GM20000 (cell line): ENCODE measurements at regions not wholly inside any gene's neighbourhood (a gene's known extent, or its start where the extent isn't known, plus 50 kb on each side); places are given as distances from the start of the nearest gene placed in this dataset.

Source experiments
- DNase-seq: peaks from one replicate; pipeline ENCODE4 v3.0.0; 2012; ENCODE audit warnings: low spot score
- CTCF ChIP-seq: IDR thresholded peaks from 2 replicates; pipeline ENCODE4 v1.5.1; 2012; ENCODE audit warnings: mild to moderate bottlenecking, control low read depth; ENCODE audit errors: extremely low read depth, missing control alignments

DNA sequence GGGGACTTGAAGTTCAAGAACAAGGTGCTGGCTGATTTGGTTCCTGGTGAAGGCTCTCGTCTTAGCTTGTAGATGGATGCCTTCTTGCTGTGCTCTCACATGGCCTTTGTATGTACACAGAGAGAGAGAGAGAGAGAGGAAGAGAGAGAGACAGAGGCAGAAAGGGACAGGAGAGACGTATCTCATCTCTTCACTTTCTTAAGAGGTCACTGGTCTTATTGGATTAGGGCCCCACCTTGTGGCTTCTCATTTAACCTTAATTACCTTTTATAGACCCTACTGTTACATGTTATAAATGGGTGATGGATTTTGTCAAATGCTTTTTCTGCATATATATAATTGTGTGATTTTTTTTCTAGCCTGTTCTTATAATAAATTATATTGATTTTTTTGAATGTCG, 1444.2 kb downstream of the ADGRL3 start:
- no peak for DNase-seq
- TF ChIP-seq CTCF, result no peak

GRCh38 chr4:62640296-62640695, 1440.2 kb downstream of the ADGRL3 start:
- no peak for TF ChIP-seq CTCF
- no peak for DNase-seq

GRCh38 chr4:62627671-62628070, 1427.5 kb downstream of the ADGRL3 start:
- no peak for TF ChIP-seq CTCF
- no peak for DNase-seq

DNA sequence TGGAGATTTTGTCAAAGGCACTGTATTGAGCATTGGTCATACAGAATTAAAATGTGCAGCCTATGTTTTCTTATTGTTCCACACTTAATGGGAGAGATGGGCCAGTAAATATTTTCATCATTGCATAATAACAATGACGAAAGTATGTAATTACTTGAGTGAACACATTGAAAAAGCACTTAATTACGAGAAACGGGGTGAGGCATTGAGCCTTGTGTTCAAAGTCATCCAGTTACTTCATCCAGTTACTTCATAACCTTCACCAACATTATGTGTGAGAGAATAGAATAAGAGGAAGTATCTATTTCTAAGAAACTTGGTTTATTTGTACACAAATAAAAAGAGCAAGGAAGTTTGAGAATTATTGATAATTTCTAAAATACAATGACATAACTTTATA, 1427.0 kb downstream of the ADGRL3 start:
- DNase-seq, result no peak
- TF ChIP-seq CTCF, result no peak

GRCh38 chr4:62622089-62622488, 1422.0 kb downstream of the ADGRL3 start:
- DNase-seq, result no peak
- no peak for TF ChIP-seq CTCF

- no peak for TF ChIP-seq CTCF
- DNase-seq, result no peak
Measured at GRCh38 chr4:62619971-62620370, 1419.8 kb downstream of the ADGRL3 start.

- DNase-seq, result no peak
- no peak for TF ChIP-seq CTCF
Measured at GRCh38 chr4:62618042-62618441, 1417.9 kb downstream of the ADGRL3 start.
